HG02642 (cell line): ENCODE measurements at regions not wholly inside any gene's neighbourhood (a gene's known extent, or its start where the extent isn't known, plus 50 kb on each side); places are given as distances from the start of the nearest gene placed in this dataset.
A peak's percentile ranks its signal among the peaks of the same experiment; 100 is the strongest.

ENCODE experiments used
- ATAC-seq: cut with Tn5 transposase; IDR thresholded peaks from one replicate; pipeline ENCODE4 v1.9.1; 2021; ENCODE audit warnings: mild to moderate bottlenecking; ENCODE audit not compliant: unreplicated experiment, poor library complexity

DNA sequence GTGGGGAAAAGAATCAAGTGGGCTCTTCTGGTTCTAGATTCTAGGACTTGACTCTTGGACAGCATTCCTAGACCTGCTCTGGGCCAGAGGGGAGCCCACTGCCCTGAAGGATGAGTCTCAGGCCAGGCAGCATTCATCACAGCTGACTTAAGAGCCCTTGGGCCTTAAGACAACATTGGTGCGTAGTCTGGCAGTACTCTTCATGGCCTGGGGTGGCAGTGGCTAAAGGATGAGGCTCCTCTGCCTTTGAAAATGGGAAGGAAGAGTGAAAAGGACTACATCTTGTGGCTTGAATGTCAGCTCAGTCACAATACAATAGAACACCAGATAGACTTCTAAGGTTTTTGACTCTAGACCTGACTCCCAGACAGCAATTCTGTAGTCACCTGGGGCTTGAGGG is 1415.1 kb upstream of the PRMT6 start:
- ATAC-seq: no peak

GRCh38 chr1:105652109-105652508 is 1404.4 kb upstream of the PRMT6 start:
- no peak for ATAC-seq

- ATAC-seq: no peak
Measured at GRCh38 chr1:105655032-105655431, 1401.4 kb upstream of the PRMT6 start.

GRCh38 chr1:105664495-105664894 is 1392.0 kb upstream of the PRMT6 start:
- ATAC-seq: no peak

- ATAC-seq: no peak
Measured at GRCh38 chr1:105678334-105678733, 1378.1 kb upstream of the PRMT6 start.

DNA sequence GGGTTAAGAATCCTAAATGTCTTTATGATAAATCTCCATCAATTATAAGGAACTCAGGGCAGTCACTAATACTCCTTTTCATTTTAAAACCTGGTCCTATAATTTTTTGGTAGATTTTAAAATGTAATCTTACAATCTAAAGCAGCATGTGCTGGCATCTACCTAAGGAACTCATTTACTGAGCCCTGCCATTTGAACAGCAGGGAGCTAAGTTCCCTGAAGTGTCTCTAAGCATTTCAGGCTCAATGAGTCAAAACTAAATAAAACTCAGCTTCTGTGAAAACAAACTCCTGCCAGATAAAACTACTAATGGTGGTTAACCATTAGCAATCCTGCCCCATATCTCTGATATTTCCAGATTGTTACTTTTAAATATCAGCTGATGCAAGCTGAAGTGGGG is 1371.8 kb upstream of the PRMT6 start:
- ATAC-seq: no peak

DNA sequence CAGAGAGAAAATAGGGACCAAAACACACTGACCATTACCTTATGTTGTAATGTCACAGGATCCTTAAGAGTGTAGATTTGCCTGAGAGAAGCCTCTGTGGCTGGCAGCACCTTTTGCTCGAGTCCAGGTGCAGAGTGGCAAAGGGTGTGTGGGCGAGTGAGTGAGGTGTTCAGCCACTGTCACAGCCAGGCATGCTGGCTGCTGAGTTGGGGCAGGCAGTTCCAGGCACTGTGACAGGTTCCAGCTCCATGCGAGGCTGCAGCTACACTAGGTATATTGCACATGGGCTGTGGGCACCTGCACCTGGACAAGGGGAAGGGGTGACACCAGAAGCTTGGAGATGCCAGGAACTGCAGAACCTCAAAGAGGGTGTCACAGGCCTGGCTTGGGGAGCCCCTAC is 1370.4 kb upstream of the PRMT6 start:
- no peak for ATAC-seq

DNA sequence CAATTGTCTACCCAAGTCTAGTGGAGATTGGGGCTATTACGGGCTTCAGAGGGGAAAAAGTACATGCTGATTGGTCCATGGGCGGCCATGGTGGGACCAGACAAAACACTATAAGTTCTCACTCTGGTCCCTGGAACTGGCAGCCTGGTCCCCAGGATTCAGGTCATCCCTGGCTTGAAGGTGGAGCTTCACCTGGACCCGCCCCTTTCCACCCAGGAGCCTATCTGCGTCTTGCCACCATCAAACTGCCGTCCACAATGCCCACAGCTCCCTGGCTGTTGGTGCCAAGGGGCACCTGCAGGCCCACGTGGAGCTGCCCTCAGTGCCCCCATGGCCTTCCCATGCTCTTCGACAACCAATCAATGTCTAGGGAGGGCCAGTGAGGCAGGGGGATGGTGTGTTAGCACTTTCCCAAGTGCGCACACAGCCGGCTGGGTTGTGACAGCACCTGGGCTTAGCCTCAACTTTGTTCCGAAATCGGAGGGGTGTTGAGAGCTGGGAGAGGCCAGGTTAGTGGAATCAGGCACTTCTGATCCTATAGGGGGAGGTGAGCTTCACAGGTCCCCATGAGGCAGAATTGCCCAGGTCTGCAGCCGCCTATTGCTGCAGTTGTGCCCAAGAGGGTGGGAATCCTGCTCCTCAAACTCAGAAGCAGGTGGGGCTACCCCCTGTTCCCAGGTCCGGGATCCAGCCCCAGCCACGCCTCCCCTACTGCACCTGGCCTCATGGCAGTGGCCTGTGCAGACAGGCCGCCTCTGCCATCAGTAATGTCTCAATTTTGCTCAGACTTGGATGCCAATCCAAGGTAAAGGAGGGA is 1369.4 kb upstream of the PRMT6 start:
- ATAC-seq: no peak

- no peak for ATAC-seq
Measured at GRCh38 chr1:105700723-105701122, 1355.8 kb upstream of the PRMT6 start.

DNA sequence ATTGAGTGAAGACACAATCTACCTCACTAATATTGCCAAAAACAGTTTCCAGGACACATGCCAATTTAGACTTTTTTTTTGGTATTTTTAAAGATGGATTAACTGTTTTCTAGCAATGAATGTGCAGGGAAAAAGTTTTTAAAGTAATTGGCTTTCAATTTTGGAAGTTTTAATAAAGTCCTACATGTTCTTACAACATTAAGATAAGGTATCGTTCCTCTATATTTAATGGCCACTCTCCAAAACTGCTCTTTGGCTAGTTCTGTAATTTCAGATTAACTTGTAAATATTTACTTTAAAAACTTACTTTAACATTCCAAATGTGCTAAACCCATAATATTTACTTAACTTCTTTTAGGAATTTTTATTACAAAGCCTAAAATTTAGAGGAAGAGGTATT is 1332.2 kb upstream of the PRMT6 start:
- ATAC-seq: no peak

- ATAC-seq: no peak
Measured at GRCh38 chr1:105730701-105731100, 1325.8 kb upstream of the PRMT6 start.

DNA sequence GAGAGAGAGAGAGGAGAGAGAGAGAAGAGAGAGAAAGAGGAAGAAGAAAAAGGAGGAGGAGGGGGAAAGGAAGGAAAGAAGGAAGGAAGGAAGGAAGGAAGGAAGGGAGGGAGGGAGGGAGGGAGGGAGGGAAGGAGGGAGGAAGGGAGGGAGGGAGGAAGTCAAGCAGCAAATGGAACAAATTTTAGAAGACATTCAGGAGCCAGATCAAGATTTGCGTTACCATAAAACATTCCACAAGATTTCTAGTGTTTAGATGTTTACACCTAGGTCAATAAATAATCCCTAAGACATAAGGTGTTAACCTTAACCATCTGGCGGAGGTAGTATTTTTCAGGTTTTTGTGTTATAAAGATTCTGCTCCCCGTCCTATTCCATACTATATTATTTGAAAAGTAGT is 1320.1 kb upstream of the PRMT6 start:
- ATAC-seq: no peak

GRCh38 chr1:105779727-105780126 is 1276.7 kb upstream of the PRMT6 start:
- ATAC-seq: no peak

DNA sequence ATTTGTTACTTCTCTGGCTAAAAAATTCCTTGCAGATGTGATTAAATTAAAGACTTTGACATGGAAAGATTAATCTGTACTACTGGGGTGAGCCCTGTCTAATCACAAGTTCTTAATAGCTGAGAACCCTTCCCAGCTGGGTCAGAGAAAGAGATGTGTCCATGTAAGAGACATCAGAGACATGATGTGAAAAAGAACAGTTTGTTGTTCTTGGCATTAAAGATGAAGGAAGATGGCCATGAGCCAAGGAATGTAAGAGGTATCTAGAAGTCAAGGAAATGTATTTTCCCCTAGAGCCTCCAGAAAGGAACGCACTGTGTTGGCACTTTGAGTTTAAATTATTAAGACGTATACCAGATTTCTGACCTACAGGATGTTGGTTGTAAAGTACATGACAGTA is 1271.5 kb upstream of the PRMT6 start:
- no peak for ATAC-seq

- peak; percentile 78 for ATAC-seq
Measured at GRCh38 chr1:105793536-105794146, 1262.8 kb upstream of the PRMT6 start.

DNA sequence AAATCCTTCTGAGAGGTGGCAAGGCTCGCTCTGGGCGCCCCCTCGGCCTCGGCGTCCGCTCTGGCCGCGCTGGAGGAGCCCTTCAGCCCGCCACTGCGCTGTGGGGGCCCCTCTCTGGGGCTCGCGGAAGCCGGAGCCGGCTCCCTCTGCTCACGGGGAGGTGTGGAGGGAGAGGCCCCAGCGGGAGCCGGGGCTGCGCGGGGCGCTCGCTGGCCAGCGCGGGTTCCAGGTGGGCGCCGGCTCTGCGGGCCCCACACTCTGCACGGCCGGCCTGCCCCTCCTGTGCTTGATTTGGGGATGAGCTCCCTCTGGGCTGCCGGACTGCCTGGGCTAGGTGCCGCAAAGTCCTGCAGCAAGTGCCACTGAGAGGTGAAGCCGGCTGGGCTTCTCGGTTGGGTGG is 1260.7 kb upstream of the PRMT6 start:
- ATAC-seq: no peak

GRCh38 chr1:105830571-105831146 is 1225.8 kb upstream of the PRMT6 start:
- no peak for ATAC-seq

- no peak for ATAC-seq
Measured at GRCh38 chr1:105838071-105838470, 1218.4 kb upstream of the PRMT6 start.

DNA sequence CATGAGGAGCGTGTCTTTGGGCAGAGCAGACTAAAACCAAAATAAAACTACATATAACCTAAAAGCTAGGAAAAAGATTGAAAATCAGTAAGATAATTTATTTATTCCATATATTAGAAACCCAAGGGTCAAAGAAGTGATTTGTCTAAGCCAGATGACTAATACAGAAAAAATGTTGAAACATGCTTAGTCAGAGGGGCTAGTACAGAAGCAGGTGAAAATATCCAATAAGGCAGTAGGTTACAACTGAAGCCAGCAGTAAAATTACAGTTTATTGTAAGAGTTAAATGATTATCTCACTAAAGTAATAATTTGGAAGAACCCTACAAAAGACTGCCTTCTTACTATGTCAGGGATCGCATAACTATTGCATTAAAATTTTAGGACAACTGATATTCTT is 1190.9 kb upstream of the PRMT6 start:
- ATAC-seq: no peak

GRCh38 chr1:105872817-105873216 is 1183.7 kb upstream of the PRMT6 start:
- no peak for ATAC-seq

- ATAC-seq: peak; percentile 65
Measured at GRCh38 chr1:105874621-105875020, 1181.9 kb upstream of the PRMT6 start.

DNA sequence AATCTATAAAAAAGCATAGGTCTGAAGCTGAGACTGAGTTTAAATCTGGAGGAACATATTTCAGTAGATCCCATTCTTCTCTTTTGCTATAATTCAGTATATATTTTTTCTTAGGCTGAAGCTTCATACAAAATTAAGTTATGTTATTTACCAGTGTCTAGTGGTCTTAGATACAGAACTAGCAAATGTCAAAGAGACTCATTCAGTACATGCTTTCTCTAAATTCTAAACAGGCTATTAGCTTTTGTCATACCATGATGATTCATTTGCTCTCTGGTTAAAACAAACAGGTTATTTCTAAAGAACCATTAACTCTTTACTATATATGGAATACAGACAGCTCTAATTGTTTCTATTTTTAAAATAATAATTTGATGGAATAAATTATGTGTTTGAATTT is 1170.2 kb upstream of the PRMT6 start:
- no peak for ATAC-seq
